GM18517 (cell line): ENCODE measurements at regions not wholly inside any gene's neighbourhood (a gene's known extent, or its start where the extent isn't known, plus 50 kb on each side); places are given as distances from the start of the nearest gene placed in this dataset.

Experiments
- ATAC-seq: cut with Tn5 transposase; IDR thresholded peaks from one replicate; pipeline ENCODE4 v1.9.1; 2021; ENCODE audit warnings: mild to moderate bottlenecking, moderate library complexity; ENCODE audit not compliant: unreplicated experiment

DNA sequence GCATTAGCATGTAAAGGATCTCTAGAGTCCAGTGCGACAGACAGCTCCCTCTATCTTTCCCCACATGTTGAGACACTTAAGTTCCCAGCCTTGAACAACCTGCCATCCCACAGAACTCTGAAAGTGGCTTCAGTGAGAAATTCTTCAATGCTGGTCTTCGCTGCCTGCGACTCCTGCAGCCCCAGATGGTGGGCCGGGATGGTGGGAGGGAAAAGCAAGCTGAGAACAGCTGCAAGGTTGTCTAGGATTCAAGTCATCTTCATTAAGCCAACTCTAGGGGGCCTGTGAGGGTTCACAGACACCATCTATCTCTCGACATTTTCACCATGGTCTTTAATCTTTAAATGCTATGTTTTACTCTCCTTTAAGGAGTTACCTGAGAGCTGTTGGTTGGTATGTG is 185.5 kb upstream of the C1orf174 start:
- ATAC-seq: no peak

DNA sequence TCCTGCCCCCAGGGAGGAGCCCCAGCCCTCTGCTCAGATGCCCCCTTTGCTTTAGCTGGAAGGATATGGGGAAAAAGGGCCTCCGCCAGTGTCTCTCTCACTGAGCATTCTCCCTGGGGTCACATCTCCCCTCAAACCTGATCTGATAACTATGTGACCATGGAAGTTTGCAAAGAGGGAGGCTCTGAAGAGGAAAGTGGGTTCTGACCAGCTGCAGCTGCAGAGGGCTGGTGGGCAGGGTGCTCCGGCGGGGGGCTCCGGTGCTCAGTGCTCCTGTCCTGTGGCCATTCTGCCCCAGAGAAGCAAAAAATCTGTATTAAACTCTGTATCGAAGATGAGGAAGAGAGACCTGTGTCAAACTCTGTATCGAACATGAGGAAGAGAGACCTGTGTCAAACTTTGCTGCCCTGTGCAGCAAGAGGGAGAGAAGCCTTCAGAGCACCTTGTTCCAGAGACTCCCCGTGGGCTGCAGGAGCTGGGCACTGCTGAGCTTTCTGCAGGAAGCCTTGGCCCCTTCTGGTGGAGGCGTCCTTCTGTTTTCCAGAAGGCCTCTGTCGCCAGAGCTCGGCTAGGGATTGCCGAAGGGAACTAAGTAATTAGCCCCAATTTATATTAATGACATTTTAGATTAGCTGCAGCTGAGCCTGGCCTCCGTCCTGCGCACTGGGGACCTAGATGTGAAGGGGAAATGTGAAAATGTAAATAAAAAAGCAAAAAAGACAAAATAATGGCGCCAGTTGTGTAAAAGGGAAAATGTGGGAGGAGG is 186.2 kb upstream of the C1orf174 start:
- ATAC-seq: no peak

DNA sequence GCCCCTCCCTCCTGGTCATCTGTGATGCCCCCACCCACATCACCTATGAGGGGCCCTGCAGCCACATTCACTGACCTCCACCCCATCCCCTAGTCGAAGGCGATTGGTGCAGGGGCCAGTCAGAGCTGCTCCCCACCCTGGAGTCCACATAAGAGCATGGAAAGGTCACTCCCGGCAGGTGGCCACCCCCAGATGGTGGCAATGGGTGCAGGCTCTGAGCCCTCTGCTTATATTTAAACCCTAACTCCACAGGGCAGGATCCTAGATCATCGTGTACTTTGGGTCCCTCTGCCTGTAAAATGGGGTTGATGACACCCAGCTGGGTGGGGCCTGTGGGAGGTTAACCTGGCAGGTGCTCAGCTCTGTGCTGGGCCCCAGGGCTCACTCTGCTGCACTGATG is 186.8 kb upstream of the C1orf174 start:
- ATAC-seq: no peak

DNA sequence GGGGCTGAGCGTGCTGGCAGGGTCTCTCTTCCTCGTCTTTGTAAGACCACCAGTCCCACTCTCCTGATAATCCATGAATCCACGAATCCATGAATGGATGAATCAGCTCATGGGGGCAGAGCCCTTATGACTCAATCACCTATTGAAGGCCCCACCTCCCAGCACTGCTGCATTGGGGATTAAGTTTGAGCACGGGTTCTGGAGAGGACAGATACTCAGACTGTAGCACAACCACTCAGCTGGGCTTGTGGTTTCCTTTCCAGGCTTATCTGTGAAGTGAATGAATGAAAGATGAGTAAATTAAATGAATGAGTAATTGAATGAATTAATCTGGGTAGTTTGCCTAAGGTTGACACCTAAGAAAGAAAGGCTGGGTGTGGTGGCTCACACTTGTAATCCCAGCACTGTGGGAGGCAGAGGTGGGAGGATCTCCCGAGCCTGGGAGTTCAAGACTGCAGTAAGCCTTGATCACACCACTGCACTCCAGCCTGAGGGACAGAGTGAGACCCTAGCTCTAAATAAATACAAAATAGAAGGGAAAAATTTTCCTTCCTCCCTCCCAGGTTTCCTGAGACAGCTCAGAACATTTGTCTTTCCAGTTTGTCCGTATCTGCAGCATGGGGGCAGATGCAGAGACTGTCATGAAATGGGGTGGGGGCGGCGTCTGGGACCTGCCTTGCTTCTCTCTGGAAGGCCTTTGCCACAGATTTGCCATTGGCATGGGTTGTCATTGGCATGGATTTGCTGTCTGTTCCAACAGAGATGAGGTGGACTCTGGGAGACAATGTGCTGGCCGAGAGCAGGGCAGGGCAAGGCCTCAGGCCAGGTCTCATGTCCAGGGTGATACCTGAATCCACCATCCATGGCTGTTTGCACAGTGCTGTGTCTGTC is 187.7 kb upstream of the C1orf174 start:
- ATAC-seq: no peak

DNA sequence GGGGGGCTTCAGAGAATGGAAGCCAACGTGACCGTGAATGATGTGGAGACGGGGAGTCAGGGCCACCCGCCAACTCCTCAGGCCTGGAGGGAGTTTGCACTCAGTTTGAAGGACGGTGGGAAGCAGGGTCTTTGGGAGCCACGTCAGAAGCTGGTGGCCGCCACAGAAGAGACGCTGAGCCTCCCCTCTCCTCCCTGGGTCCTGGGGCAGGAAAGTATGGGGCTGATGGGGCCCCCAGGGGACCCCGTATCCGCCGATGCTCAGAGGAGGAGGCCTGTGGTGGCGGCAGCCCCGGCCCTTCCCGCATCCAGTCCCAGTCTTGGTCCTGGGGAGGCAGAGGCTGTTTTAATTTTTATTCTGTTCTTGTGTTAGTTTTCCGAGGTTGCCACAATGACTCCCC is 188.6 kb upstream of the C1orf174 start:
- ATAC-seq: no peak

DNA sequence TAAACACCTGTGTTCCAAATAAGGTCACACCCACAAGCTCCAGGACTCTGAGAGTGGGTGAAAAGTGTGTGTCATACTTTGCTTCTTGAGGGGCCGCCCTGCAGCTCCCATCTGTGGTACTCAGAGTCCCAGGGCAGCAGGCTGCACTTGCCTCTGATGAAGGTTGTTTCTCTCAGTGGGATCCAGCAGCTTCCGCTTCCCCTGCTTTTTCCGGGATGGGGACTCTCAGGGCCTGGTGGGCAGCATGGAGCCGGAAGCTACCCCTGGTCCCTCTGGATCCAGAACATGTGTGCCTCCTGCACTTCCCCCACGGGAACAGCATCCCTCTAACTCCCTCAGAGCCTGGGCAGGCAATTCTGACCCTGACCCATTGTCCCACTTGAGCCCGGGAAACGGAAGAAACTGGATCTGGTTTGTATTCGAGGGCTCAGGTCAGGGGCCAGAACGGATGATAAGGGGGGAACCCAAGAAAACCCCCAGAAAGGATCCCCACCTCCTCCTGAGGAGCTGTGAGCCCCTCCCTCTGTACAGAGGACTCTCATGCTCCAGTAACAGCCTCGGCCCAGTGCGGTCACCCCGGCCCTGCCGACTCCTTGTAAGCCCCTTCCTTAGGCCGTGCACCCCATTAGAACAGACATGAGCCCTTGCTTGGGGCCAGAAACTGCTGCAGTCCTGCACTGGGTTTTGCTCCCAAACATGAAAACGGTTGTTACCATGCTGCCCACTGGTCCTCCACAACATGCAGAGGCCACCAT is 189.5 kb upstream of the C1orf174 start:
- ATAC-seq: no peak

DNA sequence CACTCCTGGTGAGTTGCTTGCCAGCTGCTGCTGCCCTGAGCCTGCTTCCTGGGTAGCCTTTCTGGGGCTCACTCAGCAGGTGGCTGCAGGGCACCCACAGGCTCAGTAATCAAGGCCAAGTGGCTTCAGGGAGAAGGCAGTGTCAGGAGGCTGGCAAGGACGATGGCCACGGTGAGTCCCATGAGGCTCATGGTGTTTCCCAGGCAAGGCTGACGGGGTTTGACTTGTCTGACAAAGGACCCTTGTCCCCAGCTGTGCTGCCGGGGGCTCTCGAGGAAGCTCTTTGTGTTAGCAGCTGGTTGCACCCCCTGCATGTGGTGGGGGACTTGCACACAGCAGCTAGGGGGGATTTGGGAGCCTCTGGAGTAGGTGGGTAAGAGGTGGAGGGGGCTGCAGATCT is 190.5 kb upstream of the C1orf174 start:
- ATAC-seq: no peak

DNA sequence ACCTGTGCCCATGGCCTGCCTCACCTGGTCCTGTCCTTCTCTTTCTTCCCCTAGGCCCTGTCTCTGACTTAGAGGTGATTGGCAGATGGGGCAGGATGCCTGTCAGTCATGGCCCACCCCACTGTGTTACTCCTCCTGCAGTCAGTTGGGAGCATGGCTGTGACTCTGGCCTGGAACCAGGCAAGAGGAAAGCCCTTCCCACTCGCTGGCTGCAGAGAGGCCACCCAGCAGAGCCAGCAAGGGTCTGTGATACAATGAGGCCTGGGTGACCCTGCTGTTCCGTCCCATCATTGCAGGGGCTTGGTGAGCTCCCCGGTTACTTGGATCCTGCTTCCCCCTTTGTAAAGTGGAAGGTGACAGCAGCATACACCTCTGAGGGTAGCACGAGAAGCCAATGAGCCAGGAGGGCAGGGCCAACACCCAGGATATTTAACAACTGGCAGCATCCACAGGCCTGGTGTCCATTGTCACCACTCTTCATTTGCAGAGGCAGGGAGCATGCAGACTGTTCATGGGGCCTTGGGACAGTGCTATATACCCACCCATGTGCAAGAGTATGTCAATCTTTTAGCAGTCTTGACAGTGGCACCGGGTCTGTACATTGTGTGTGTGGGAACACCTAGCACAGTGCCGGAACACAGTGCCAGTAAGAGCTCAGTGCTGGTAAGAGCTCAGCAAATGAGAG is 191.0 kb upstream of the C1orf174 start:
- ATAC-seq: no peak

DNA sequence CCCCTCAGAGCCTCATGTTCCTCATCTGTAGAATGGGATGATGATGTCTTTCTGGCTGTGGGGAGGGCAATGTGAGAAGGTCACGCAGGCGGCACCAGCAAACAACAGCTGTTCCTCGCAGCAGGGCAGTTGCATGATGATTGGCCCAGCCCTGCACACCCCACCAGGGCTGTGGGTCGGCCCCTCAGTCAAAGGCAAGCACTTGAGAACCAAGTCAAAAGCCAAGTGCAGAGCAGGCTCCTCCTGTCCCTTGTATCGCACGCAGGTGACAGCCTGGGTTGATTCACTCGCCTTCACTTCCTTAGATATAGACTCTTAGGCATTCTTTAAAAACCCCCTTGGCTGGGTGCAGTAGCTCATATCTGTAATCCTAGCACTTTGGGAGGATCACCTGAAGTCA is 191.9 kb upstream of the C1orf174 start:
- ATAC-seq: no peak

DNA sequence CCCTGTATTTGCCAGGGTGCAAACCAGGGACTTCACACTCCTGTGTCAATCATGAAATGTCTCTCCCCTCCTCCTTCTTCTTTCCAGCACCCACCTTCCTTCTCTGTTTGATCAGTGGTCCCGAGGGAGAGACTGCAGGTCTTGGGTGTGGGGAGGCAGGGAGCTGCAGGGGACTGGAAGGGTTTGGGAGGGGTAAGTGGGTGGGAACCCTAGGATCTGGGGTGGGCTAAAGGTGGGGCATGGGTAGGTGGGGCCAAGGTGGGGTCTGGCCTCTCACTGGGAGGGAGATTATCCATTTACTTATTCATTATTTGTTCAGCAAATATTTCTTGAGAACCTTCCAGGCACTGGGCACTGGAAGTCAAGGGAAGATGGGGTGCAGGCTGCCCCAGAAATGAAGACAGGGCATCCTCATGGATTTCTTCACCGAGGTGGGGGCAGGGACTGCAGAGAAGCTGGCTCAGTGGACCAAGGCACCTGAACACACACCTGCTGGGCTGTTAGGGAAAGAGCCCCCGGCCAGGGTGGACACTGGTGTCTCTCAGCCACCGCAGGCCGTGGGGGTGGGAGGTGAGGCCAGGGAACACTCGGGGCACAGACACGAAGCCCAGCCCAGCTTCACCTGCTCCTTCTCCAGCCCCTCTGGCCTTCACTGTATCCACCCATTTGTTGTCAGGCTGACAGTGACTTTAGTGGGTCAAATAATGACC is 193.9 kb upstream of the C1orf174 start:
- ATAC-seq: no peak

DNA sequence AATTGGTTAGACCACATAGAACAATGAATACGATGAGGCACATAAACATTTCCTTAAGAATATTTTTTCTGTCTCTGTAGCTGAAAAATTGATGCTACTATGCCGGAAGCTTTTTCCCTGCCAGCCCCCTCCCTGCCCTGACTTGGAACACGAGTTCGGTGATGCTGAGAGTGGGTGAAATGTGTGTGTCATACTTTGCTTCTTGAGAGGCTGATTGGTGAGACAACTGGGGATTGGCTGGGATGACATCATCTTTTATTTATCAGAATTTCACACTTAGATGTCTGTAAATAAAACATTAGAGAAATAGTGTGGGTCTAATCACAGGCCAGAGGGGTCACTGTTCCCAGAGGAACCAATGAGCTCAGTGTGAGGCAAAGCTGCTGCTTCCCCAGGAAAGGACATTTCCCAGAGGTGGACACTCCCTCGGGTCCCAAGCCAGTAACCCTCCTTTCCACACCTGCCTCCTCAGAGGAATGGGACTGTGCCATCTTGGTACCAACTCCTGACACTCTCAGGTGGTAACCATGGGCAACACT is 195.4 kb upstream of the C1orf174 start:
- no peak for ATAC-seq

DNA sequence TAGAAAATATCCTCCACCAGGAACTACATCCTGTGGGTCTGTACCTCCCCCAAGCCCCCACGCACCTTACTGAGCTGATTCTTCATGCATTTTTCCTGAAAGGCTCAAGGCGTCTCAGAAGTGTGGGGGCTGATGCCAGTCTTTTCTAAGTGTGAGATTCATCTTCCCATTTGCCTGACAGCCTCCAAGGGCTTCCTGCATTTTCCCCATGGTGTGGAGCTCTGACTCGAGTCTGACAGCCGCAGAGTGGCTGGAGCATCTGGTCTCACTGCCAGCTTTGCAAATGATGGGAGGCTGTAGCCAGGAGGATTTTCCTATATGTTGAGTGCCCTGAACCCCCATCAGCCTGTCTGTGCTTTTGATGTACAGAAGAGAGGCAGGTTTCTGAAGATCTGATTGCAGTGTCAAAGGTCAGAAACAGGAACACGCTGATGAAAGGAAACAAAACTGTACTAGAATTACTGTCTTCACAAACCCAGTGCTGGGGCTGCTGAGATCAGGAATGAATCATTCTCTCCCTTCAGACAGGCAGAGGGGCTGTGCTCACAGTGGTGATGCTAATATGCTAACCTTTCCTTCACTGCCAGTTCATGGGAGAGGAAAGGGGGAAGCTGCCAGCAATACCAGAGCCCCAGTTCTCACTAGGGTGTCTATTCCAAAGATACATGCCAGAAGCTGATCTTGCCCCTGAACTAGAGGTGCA is 201.5 kb upstream of the C1orf174 start:
- ATAC-seq: no peak

DNA sequence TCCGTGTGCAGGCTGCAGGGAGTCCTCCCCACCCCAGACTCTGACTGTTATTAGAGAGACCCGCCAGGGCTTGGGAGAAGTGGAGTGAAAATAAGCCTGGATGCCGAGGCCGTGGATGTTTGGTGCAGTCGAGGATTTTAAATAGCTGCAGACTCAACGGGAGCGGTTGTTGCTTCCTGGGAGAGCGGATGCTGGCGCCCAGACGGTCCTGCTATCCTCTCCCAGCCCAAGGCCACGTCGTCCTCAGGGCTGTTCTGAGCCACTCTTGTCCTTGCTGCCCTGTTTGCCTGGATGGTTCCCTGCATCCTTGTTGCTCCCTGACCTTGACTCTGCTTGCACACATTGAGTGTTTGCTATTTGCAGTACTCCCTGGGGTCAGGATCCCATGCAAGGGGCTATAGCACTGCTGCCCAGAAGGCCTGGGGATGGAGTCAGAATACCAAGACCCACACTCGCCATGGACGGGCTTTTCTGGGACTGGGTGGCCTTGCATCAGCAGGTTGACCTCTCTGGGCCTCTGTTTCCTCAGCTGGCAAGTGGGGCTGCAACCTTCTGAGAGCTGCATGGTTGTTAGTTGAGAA is 205.3 kb upstream of the C1orf174 start:
- no peak for ATAC-seq

DNA sequence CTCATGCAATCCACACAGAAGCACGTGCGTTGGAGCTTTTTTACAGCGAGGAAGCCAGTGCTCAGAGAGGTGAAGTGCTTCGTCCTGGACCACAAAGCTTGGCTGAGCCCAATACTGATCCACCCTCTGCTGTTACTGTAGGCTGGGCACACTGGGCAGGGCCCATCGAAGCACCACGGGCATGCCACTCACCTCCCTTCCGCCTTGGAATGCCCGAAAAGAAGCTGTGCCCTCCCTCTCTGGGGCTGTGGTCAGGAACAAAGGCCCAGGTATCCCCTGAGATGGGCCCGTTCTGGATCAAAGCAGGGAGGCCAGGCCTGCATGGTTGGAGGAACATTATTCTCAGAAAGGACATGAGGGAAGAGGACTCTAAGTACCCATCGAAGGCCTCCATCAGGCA is 206.7 kb upstream of the C1orf174 start:
- no peak for ATAC-seq

DNA sequence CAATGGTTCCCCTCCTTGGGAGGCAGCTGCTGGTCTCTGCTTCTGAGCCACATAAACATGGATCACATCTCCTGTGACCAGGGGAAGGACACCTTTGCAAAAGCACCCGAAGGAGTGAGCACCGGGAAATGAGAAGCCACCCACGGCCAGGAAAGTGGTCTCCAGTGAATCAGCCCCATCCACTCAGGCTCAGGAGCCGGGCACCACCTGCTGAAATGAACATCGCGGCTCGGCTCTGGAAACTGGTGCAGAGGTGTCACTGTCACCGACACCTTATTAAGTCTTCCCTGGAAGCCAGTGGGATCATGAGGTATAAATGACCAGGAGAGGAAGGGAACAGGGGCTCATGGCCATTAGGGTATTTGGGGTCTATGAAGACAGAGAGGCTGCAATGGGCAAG is 207.2 kb upstream of the C1orf174 start:
- ATAC-seq: no peak

DNA sequence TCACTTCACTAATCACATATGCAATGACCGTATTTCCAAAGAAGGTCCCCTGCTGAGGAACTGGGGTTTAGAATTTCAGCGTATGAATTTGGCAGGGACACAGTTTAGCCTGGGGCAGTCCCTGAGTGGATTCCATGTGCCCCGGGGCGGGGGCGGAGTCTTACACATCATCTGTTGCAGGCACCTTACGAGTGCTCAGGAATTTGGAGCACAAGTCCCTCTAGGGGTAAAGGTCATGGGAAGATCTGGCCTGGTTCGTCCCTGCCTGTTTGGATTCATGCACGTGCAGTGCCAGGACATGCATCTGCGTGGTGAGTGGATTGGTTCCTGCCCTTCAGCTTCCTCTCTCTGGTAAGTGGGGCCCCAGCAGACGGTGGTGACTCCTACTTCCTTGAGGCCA is 208.3 kb upstream of the C1orf174 start:
- no peak for ATAC-seq

DNA sequence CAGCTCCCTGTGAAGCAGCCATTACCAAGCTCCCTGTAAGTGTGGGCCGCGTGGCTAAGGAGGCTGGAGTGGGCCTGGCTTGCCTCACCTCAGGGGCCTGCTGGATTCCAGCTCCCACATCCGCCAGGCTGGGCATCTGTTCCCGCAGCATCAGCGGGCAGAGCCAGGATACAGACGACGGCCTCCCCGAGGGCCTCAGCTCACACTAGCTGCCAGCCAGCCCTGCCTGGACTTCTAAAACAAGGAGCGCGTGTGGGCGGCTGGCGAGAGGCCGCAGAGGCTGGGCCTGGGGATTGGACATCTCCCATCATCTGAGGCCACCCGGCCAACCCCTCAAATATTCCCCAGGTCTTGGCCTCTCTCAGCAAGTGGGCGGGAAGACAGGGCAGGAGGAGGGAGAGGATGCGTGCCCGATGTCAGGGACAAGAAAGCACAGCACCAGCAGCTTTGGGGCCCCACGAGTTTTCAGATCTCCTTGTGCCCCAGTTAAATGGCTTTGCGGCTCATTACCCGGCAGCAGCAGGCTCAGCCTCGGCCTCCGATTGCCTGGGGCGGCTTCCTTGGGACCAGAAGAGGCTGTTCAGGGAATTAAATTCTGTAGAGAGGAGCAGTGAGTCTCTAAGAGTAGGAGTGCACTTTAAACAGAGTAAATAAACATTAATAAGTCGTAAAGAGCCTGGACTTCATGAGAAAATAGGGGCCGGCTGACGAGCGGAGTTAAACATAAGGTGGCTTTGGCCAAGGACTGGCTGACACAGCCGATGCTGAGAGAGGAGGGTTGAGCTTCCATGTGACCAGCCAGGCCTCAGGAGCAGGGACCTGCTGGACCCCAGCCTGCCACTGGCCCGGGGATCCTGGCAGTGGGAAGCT is 208.9 kb upstream of the C1orf174 start:
- ATAC-seq: no peak

DNA sequence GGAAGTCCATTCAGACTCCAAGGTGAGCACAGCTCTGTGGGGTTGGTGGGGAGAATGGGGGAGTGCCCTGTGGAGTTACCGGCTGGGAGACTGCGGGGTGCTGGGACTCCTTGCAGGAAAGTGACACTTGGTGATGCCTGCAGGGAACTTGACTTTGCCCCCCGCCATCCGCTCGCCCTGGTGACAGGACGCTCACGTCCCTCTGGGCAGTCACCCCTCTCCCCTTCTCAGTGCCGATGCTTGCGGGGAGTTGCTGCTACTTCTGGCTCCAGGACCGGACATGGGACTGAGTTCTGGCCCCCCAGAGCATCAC is 209.5 kb upstream of the C1orf174 start:
- ATAC-seq: no peak
